Activated CD8-positive, alpha-beta memory T cell treated with anti-CD3 and anti-CD28 coated beads for 1 hour (primary cell): ENCODE measurements at regions not wholly inside any gene's neighbourhood (a gene's known extent, or its start where the extent isn't known, plus 50 kb on each side); places are given as distances from the start of the nearest gene placed in this dataset.
"Not testable (repeated sequence)": the region's sequence is repeated elsewhere in the genome, so short reads cannot be mapped to it uniquely, and the experiment has no call there.

Experiments
- DNase-seq, 2 donors: peaks; one replicate each; pipeline ENCODE4 v3.0.0-alpha.2; 2020; ENCODE audit warnings: low read depth in 1 of 2; ENCODE audit errors: extremely low read depth in 1 of 2

DNA sequence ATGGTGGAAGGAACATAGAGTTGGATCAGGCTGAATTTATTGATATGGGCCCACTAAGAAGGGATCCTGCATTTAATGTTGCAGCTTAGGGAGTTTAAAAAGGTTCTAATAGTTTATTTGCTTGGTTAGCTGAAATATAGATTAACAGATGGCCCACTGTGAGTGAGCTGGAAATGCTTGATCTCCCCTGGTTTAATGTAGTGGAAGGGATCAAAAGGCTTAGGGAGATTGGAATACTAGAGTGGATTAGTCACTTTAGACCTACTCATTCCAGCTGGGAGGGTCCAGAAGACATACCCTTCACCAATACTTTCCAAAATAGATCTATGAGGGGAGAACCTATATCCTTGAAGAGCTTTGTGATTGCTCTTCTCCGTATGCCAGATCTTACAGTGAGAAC lies 130.1 kb upstream of the ZC3H12C start:
- DNase-seq = no peak

DNA sequence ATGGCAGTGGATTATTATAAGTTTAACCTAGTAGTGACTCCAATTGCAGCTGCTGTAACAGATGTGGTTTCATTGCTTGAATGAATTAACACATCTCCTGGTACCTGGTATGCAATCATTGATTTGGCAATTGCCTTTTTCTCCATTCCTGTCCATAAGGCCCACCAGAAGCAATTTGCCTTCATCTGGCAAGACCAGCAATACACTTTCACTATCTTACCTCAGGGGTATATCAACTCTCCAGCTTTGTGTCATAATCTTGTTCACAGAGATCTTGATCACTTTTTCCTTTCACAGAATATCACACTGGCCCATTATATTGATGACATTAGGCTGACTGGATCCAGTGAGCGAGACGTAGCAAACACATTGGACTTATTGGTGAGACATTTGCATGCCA lies 128.7 kb upstream of the ZC3H12C start:
- DNase-seq = no peak

DNA sequence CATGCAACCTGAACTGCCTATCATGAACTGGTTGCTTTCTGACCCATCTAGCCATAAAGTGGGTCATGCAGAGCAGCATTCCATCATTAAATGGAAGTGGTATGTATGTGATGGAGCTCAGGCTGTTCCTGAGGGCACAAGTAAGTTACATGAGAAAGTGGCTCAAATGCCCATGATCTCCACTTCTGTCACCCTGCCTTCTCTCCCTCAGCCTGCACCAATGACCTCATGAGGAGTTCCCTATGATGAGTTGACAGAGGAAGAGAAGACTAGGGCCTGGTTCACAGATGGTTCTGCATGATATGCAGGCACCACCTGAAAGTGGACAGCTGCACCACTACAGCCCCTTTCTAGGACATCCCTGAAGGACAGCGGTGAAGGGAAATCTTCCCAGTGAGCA lies 127.7 kb upstream of the ZC3H12C start:
- DNase-seq = not testable (repeated sequence)

DNA sequence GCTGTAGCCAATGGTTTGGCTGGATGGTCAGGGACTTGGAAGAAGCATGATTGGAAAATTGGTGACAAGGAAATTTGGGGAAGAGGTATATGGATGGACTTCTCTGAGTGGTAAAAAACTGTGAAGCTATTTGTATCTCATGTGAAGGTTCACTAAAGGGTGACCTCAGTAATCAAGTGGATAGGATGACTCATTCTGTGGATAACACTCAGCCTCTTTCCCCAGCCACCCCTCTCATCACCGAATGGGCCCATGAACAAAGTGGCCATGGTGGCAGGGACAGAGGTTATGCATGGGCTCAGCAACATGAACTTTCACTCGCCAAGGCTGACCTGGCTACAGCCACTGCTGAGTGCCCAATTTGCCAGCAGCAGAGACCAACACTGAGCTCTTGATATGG lies 127.3 kb upstream of the ZC3H12C start:
- DNase-seq = not testable (repeated sequence)

DNA sequence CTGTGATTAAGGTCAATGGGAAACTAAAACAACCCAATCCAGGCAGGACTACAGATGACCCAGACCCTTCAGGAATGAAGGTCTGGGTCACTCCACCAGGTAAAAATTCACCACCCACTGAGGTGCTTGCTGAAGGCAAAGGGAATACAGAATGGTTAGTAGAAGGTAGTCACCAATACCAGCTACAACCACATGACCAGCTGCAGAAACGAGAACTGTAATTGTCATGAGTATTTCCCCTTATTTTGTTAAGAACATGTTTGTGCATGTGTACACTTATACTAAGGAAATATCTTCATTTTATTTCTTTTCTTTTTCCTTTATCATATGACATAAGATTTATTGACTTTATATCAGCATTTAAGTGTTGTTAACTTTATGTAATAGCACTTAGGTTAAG lies 126.1 kb upstream of the ZC3H12C start:
- not testable (repeated sequence) for DNase-seq

DNA sequence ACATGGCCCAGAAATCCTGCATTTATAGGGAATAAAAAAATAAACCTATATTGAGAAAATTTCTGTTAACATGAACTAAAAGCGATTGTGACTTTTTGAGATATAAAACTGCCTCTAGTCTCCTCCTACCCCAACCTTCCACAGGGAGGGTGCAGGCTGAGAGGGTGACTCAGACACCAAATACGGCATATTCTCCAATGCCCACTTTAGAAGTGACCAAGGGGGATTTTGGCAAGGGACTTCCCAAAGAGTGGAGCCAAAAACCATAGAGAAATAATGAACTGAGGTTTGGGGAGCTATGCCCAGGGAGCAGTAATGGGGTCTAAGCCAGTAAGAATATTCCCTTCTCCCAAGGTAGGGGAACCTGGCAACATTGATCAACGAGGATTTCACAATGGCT lies 124.9 kb upstream of the ZC3H12C start:
- DNase-seq = no peak

DNA sequence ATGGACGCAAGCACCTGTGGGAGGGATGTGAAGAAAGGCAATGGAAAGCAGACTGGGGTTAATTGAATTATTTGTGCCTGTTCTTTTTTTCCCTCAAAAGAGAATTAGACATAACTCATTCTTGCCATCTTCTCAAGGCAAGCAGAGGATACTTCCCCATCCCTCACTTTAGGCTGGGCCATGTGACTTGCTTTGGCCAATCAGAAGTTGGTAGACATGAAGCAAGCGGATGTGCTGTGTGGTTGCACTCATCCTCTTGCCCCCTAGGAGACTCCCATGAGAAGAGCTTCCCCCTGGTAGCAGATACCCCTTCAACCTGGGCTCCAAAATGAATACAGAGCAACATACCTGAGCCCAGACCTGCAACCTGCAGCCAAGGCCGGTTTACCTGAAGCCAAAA lies 124.4 kb upstream of the ZC3H12C start:
- DNase-seq = no peak

DNA sequence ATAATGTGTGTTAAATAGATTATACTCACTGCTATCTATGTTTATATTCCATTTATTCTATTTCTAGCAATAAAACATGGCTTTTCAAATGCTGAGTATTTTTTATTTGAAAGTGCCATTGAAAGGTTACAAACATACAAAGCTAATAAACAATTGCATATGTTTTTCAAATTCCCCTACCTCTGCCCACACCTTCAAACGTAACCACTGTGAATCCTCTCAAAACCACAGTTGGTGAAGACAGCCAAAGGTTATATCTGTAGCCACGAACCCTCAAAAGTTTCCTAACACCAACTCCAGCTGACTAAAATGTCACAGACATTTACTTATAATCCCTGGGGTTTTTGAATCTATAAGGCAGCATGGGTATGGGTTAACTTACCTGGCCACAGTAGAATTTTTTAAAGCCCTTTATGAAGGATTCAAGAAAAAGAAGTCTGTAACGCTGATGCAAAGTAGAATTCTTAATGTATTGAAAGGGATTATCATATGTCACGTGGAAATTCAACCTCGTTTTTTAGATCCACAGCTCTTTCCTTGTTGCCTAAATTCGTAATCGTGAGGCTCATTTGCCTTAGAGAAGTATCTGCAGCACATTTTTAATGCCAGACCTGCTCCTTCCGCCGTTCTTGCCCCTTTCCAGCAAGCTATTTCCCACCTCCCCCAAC lies 122.5 kb upstream of the ZC3H12C start:
- DNase-seq = no peak

DNA sequence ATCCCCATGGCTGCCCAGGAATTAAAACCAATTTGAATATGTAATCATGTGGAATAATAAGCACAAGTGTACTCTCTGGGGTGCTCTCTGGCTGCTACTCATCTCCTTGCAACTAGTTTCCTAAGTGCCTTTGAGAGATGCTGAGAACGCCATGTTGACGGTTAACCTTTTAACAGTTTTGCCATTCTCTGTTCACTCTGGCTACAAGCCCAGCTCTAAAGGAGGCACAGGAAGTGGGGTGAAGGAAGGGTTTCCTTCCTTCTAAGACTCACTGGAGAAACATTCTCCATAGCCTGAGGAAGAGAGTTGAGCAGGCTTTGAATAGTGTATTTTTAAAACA lies 122.0 kb upstream of the ZC3H12C start:
- no peak for DNase-seq

DNA sequence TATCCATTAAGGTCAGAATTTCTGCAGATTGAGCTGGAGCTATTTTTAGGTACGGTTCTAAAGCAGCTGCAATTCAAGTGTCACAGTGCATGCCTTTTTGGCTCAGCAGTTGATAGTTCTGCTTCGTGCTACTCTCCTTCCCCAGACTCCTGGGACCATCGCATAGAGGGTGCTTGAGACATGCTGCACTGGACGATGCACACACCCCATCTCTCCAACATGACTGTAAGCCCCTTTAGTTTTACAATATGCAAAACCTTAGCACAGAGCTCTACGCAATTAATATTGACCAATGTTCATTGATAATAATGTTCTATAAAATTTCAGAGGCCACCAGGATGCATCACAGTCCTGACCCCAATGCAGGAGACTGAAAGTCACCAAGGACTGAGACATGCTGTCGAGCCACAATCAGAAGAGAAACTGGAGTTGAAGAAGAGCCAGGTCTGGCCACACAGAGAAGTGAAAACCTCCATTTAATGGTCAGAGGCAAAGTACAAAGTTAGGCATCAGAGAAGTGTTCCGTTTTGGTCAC lies 120.9 kb upstream of the ZC3H12C start:
- no peak for DNase-seq

DNA sequence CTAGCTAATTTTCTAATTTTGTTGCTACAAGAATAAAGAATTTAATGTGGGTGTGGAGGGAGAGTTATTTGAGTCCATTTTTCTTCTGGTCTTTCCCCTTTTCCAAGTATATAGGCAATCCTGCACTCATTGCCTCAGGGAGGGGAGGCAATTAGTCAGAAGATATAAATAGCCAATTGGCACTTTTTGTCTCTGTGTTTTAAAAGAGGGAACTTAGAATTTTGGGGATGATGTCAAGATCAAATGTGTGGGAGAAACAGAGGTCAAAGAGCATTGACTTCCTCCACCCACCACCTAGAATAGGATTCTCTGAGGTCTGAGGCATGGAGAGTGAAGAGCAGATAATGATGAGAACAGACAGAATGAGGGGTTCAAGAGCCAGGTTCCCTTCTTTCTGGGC lies 120.3 kb upstream of the ZC3H12C start:
- no peak for DNase-seq

DNA sequence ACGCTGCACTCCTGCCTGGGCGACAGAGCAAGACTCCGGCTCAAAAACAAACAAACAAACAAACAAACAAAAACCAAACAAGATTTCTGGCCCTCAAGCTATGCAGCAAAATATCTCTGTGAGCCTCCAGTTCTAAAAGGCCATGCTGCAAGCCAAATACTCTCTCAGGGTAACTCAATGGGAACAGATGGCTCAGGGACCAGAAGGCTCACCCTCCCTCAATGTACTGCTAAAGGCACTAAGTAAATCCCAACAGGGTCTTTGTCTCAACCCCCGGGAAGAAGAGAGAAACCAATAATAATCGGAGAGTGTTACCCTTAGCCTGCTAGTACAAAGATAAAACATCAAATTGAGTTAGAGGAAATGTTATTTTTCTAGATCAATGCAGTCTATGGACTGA lies 119.7 kb upstream of the ZC3H12C start:
- DNase-seq = no peak

DNA sequence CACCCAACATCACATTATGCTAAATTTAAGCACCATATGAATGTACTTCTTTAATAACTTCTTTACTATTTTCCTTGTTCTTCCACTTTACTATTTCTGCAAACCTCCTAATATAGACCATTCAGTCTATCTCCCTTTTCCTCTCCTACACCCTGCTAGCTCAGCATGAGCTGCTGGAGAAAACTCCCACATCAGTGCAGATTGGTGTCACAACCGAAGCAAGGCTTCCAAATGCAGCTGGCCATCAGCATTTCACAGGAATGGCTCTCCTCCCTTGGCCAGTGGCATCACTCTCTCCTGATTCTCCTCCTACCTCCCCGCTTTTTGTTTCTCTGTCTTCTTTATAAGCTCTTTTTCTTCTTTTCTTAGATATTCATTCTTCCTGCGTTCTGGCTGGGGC lies 118.7 kb upstream of the ZC3H12C start:
- no peak for DNase-seq

DNA sequence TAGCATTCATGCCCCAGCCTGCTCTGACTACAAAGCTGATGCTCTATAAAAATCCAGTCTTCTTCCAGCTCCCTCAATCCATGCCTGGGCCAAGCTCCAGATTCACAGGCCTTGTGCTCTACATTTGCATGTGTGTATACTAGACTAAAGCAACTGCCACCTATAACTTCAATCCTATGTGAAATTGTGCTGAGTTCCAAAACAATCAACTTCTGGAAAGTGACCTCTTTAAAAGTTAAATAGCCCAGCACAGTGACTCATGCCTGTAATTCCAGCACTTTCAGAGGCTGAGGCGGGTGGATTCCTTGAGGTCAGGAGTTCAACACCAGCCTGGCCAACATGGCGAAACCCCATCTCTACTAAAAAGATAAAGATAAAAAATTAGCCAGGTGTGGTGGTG lies 114.3 kb upstream of the ZC3H12C start:
- DNase-seq = no peak

DNA sequence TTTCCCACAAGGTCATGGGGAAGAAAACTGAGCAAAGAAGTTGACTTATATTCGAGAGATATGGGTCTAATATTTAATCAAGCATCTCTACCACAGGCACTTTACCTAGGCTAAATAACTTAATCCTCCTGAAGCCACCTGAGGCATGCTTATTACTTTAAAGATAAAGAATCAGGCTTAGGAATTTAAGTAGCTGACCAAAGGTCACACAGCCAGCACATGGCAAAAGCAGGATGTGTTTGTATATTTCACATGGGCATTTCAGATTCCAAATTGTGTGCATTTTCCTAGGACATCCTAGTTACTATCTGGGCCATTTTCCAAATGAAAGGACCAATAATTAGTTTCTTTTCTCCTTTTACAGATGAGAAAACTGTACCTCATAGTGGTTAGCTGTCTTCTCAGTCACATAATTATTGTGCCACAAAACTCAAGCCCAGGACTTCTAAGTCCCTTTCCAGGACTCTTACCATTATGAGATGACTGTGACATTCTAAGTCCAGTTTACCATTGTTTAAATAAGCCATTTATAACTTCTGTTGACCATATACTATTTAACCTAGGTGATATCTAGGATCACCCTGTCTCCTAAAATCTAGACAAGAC lies 112.1 kb upstream of the ZC3H12C start:
- no peak for DNase-seq

DNA sequence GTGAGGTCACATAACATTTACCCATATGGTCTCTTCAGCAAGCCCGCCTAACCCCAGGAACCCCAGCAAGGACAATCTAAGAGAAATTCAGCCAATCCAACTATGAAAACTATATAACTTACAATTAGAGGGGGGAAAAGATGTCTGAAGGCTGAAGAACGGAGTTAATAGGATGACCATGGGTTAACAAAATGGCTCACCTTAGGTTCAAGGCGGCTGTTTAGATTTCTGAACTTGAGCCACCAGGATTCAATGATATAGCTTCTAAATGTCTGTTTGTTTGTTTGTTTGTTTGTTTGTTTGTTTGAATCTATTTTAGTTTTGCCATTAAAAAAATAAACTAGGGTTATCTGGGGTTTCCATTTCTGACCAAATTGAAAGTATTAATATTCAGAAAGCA lies 109.8 kb upstream of the ZC3H12C start:
- no peak for DNase-seq

DNA sequence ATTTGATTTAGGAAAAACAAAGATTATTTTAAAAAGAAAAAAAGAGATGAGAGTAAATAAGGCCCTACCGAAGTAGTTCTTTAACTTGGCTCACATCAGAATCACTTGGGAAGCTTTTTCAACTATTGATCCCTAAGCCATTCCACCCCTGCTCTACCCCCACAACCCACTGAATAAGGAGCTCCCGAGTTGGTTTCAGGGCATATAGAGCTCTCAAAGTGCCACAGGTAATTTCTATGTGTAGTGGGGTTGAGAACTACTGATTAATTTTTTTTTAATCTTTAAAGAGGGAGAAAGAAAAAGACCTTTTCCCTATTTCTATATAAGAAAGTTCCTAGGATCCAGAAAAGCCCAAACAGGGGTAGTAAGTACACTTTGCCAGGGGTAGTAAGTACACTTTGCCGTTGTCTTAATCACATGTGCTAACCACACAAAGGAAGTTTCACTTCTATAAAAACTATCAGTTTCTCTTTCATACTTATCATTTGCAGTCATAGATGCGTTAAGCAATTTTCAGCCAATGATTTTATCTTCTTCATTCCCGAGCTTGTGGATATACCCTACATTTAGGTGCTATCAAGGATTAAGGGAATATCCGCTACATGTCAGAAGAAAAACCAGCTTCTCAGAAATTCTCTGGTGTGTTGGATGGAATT lies 108.4 kb upstream of the ZC3H12C start:
- no peak for DNase-seq

DNA sequence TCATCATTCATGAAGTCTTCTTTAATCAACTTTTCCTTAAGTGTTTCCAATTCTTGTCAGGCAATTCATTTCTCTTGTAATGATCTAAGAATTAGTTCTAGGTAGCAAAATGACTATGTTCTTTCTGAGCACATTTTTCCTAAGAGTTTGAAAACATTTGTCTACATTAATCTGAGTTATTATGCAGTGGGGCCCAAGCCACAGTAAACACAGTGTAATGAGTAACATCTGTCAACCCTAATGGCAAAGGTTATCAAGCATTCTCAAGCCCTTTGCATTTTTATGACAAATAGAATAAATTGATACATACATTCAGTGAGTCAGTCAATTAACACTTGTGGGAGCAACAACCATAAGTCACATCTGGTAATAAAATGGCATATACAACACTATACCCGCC lies 106.7 kb upstream of the ZC3H12C start:
- DNase-seq = no peak

DNA sequence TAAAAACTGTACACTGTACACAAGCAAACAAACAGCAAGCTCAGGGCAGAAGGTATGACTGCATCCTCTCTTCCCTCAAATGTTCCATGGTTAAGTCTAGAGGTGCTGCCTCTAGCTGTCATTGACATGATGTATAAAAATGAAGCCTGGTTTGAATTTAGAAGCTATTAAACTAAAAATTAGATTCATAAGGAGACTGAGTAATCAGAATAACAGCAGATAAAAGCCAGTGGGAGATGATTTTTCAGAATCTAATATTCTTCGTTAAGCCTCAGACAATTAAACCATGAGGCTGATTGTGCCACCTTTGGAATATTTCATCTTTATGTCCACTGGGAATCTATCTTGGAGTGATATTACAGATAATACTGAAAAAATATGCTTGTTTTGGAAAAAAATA lies 101.4 kb upstream of the ZC3H12C start:
- DNase-seq = no peak

DNA sequence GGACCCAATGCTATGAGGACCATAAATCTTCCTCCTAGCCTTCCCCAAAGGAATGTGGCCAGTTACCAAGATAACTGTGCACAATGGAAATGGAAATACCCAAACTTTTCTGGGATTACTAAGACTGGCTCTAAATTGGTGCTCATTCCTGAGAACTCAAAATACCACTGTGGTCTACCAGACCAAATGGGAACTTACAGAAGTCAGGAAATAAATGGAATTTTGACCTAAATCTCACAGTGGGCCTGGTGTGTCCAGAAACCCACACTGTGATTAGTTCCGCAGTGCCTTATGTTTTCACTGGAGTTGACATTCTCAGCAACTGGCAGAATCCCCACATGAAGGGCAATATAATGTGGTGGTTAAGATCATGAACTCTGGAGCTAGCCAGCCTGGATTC lies 99.4 kb upstream of the ZC3H12C start:
- DNase-seq = no peak

DNA sequence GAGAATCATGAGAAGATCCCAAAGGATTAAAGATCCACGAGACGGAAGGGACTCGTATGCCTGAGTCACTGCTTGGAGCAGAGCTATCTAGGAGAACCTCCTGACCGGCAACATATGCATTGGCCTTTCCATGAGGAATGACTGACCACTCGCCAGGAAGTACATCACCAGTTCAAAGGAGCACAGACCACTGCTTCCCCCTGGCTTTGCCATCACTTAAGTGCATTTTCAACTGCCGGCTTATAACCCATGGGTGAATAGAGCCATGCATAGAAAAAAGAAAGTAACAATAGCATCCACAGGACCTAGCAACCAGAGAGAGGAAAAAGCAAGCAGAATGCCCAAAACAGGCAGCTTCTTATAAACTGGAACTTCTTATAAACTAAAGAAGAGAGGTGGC lies 98.3 kb upstream of the ZC3H12C start:
- no peak for DNase-seq

DNA sequence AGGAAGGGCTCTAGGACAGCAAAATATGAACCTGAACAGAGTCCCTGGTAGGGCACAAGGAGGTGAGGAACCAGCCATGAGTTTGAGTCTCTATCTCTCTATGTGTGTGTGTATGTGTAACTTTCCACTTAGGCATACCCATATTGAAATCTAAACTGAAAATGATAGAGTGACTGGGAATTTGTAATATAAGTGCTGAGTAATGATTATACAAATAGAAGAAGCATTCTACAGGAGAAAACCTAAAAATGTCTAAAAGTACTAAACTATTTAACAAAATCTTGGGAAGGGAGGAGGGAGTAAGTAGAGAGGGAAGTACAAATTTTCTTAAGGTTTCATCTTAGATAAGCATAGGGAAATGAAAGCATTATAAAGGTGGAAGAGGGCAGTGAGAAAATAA lies 97.1 kb upstream of the ZC3H12C start:
- no peak for DNase-seq
